ENCODE measurements at regions not wholly inside any gene's neighbourhood (a gene's known extent, or its start where the extent isn't known, plus 50 kb on each side); places are given as distances from the start of the nearest gene placed in this dataset.

- peaks cover under 1% of the 10 kb centered on the region for H3K4me1 ChIP-seq
- H3K36me3 ChIP-seq (ENCODE audit: insufficient read depth in 1 of 2, low read depth in 1 of 2) = no peaks in the 10 kb centered on the region
- H3K27me3 ChIP-seq (ENCODE audit: insufficient read depth in 3 of 3, low read length in 2 of 3) = no peaks in the 10 kb centered on the region
- TF ChIP-seq CTCF (IDR thresholded peaks at IDR 0.05) = no peak
- H3K27ac ChIP-seq = no peak overlapping the region
- DNase-seq (no peak), ATAC-seq (no peak)
- 37 to 40% (median 37%) methylated on average over 4 of the region's 4 CpGs for WGBS, 3 donors
- no peak overlapping the region for H3K4me3 ChIP-seq
- intact Hi-C loops (cut with DNase I) = no loop called here
- no peaks in the 10 kb centered on the region for H3K9me3 ChIP-seq
Measured at GRCh38 chr7:124662372-124662771, 103.2 kb downstream of the GPR37 start.

- no peak overlapping the region for H3K4me3 ChIP-seq
- ATAC-seq (no peak), DNase-seq (no peak)
- intact Hi-C loops (cut with DNase I) = no loop called here
- no peak overlapping the region for H3K27ac ChIP-seq
- H3K4me1 ChIP-seq = no peaks in the 10 kb centered on the region
- 75 to 79% (median 75%) methylated on average over 3 of the region's 3 CpGs for WGBS, 3 donors
- H3K36me3 ChIP-seq (ENCODE audit: insufficient read depth in 1 of 2, low read depth in 1 of 2) = no peaks in the 10 kb centered on the region
- no peaks in the 10 kb centered on the region for H3K27me3 ChIP-seq (ENCODE audit: insufficient read depth in 3 of 3, low read length in 2 of 3)
- H3K9me3 ChIP-seq = no peaks in the 10 kb centered on the region
- no peak for TF ChIP-seq CTCF (IDR thresholded peaks at IDR 0.05)
Measured at GRCh38 chr7:124655990-124656389, 109.6 kb downstream of the GPR37 start.

- no peak overlapping the region for H3K27ac ChIP-seq
- DNase-seq = no peak
- no peaks in the 10 kb centered on the region for H3K36me3 ChIP-seq (ENCODE audit: insufficient read depth in 1 of 2, low read depth in 1 of 2)
- intact Hi-C loops (cut with DNase I) = no loop called here
- H3K27me3 ChIP-seq (ENCODE audit: insufficient read depth in 3 of 3, low read length in 2 of 3) = no peaks in the 10 kb centered on the region
- TF ChIP-seq CTCF (IDR thresholded peaks at IDR 0.05) = no peak
- WGBS, 3 donors = 20 to 45% (median 31%) methylated on average over 1 of the region's 1 CpG
- no peak for ATAC-seq
- H3K9me3 ChIP-seq = no peaks in the 10 kb centered on the region
- H3K4me1 ChIP-seq = no peaks in the 10 kb centered on the region
- no peak overlapping the region for H3K4me3 ChIP-seq
Measured at GRCh38 chr7:124652237-124652636, 113.4 kb downstream of the GPR37 start.

- no peak overlapping the region for H3K4me3 ChIP-seq
- no peak for DNase-seq
- no peak overlapping the region for H3K27ac ChIP-seq
- intact Hi-C loops (cut with DNase I) = no loop called here
- H3K4me1 ChIP-seq = no peaks in the 10 kb centered on the region
- 78 to 83% (median 79%) methylated on average over 4 of the region's 4 CpGs for WGBS, 3 donors
- H3K27me3 ChIP-seq (ENCODE audit: insufficient read depth in 3 of 3, low read length in 2 of 3) = no peaks in the 10 kb centered on the region
- no peaks in the 10 kb centered on the region for H3K9me3 ChIP-seq
- H3K36me3 ChIP-seq (ENCODE audit: insufficient read depth in 1 of 2, low read depth in 1 of 2) = no peaks in the 10 kb centered on the region
- ATAC-seq = no peak
- no peak for TF ChIP-seq CTCF (IDR thresholded peaks at IDR 0.05)
Measured at GRCh38 chr7:124651136-124651535, 114.5 kb downstream of the GPR37 start.

- Histone ChIP-seq H3K27ac (no peak overlapping the region), H3K4me3 (no peak overlapping the region), H3K9me3 (no peaks in the 10 kb centered on the region), H3K4me1 (no peaks in the 10 kb centered on the region), H3K27me3 (ENCODE audit: insufficient read depth in 3 of 3, low read length in 2 of 3) (no peaks in the 10 kb centered on the region), H3K36me3 (ENCODE audit: insufficient read depth in 1 of 2, low read depth in 1 of 2) (no peaks in the 10 kb centered on the region)
- DNase-seq = no peak
- no peak for TF ChIP-seq CTCF (IDR thresholded peaks at IDR 0.05)
- intact Hi-C loops (cut with DNase I) = no loop called here
- WGBS, 3 donors = 61 to 66% (median 66%) methylated on average over 4 of the region's 4 CpGs
- no peak for ATAC-seq
Measured at GRCh38 chr7:124649397-124650014, 116.1 kb downstream of the GPR37 start.

Measured in psoas muscle (tissue), 7 donors.